Panc1 (cell line): ENCODE measurements at regions not wholly inside any gene's neighbourhood (a gene's known extent, or its start where the extent isn't known, plus 50 kb on each side); places are given as distances from the start of the nearest gene placed in this dataset.

Experiments
- ATAC-seq: fragments of 200-7000 bp; cut with Tn5 transposase; 2 replicates; pipeline ENCODE4 v1.9.1; 2020; ENCODE audit warnings: mild to moderate bottlenecking, moderate library complexity
- BruUV-seq: library from RNA; stranded (reverse); fragments of 400-500 nt; replicated peaks from 2 replicates; lab custom pipeline; 2021; lab: Mats Ljungman, UMichigan
- CTCF ChIA-PET: fragments of 300-600 bp; sonication (Branson Sonifier 250); formaldehyde crosslinking; loops from one replicate; lab custom pipeline; 2022; ENCODE audit warnings: antibody characterized with exemption; lab: Charles Lee
- POLR2A ChIA-PET: fragments of 300-600 bp; sonication (Branson Sonifier 250); formaldehyde crosslinking; loops from one replicate; lab custom pipeline; 2022; ENCODE audit warnings: antibody characterized with exemption; lab: Charles Lee
- DNase-seq: peaks from one replicate; pipeline ENCODE4 v3.0.0-alpha.2; 2010; ENCODE audit warnings: low read depth, low spot score
- H3K27ac ChIP-seq: 2 replicates; pipeline ENCODE4 v1.5.1; 2011; ENCODE audit warnings: mild to moderate bottlenecking, low read length, inconsistent platforms
- H3K27me3 ChIP-seq: fragments of 200-500 bp; sonication (Bioruptor generic); 2 replicates; pipeline ENCODE4 v1.6.0; 2014; ENCODE audit warnings: low read length, inconsistent platforms; ENCODE audit not compliant: control insufficient read depth, insufficient read depth
- H3K36me3 ChIP-seq: fragments of 200-500 bp; sonication (Bioruptor generic); 2 replicates; pipeline ENCODE4 v1.5.1; 2014; ENCODE audit warnings: inconsistent platforms, mild to moderate bottlenecking, low read length, moderate library complexity; ENCODE audit not compliant: control insufficient read depth, insufficient read depth
- H3K4me1 ChIP-seq: 2 replicates; pipeline ENCODE4 v1.5.1; 2011; ENCODE audit warnings: inconsistent platforms, mild to moderate bottlenecking, low read length, moderate library complexity; ENCODE audit not compliant: control insufficient read depth, insufficient read depth
- H3K4me3 ChIP-seq, 2 experiments: 2 replicates each; pipeline ENCODE4 v1.5.1; 2011 to 2012; ENCODE audit warnings: low read depth in 2 of 2, low read length in 2 of 2, mild to moderate bottlenecking in 2 of 2, inconsistent platforms in 1 of 2, moderate library complexity in 1 of 2
- H3K9me3 ChIP-seq: fragments of 200-500 bp; sonication (Bioruptor generic); 2 replicates; pipeline ENCODE4 v1.5.1; 2014; ENCODE audit warnings: low read depth, mild to moderate bottlenecking, inconsistent platforms, low read length, moderate library complexity; ENCODE audit not compliant: control insufficient read depth, insufficient read depth
- CTCF ChIP-seq: fragments of 450-650 bp; IDR thresholded peaks from 2 replicates; pipeline ENCODE4 v1.5.1; 2017; ENCODE audit warnings: mild to moderate bottlenecking
- POLR2AphosphoS5 ChIP-seq: IDR thresholded peaks from 2 replicates; pipeline ENCODE4 v1.6.1; 2012; ENCODE audit warnings: mild to moderate bottlenecking, low read depth, low read length, moderate library complexity
- REST ChIP-seq, 2 experiments: IDR thresholded peaks; 2 replicates each; pipeline ENCODE4 v1.6.1; 2011 to 2012; ENCODE audit warnings: low read depth in 2 of 2, control low read depth in 1 of 2, low read length in 1 of 2, mild to moderate bottlenecking in 1 of 2, moderate library complexity in 1 of 2; ENCODE audit not compliant: insufficient read depth in 1 of 2
- SIN3A ChIP-seq: IDR thresholded peaks from 2 replicates; pipeline ENCODE4 v1.6.1; 2012; ENCODE audit warnings: low read depth, mild to moderate bottlenecking, low read length, moderate library complexity, borderline replicate concordance; ENCODE audit not compliant: insufficient read depth
- TCF7L2 ChIP-seq: IDR thresholded peaks from 2 replicates; pipeline ENCODE4 v1.6.1; 2011; ENCODE audit warnings: mild to moderate bottlenecking, low read depth, low read length, inconsistent platforms
- in situ Hi-C: cut with HindIII; loops from 2 replicates; pipeline ENCODE4 v1.10.0; 2016; ENCODE audit warnings: low sequenced_read_pairs, low pct_unique_long_range_greater_than_20kb
- intact Hi-C: fragments of 100-400 bp; cut with micrococcal nuclease; formaldehyde crosslinking; loops from one replicate; pipeline ENCODE4 v1.10.0; 2022; ENCODE audit not compliant: unreplicated experiment

GRCh38 chr14:54047645-54048308 lies 91.2 kb upstream of the BMP4 start:
- in situ Hi-C loops (no loop called here), intact Hi-C loops (no loop called here)
- no peak for TF ChIP-seq REST (IDR thresholded peaks at IDR 0.05; ENCODE audit: insufficient read depth in 1 of 2, low read depth in 2 of 2, low read length in 1 of 2)
- no peak for TF ChIP-seq SIN3A
- TF ChIP-seq CTCF, result no peak
- TF ChIP-seq TCF7L2, result no peak
- no peak for TF ChIP-seq POLR2AphosphoS5
- H3K27me3 ChIP-seq, result no peaks in the 10 kb centered on the region
- BruUV-seq, result no TSS peak
- no peak overlapping the region for H3K27ac ChIP-seq
- POLR2A ChIA-PET, result no interaction called here
- H3K4me3 ChIP-seq, result no peak overlapping the region
- ATAC-seq (no peak), DNase-seq (no peak)
- no peaks in the 10 kb centered on the region for H3K4me1 ChIP-seq
- H3K9me3 ChIP-seq, result no peaks in the 10 kb centered on the region
- CTCF ChIA-PET, result no interaction called here
- no peaks in the 10 kb centered on the region for H3K36me3 ChIP-seq

GRCh38 chr14:54048311-54048710 lies 91.7 kb upstream of the BMP4 start:
- Histone ChIP-seq H3K4me1 (no peaks in the 10 kb centered on the region), H3K36me3 (no peaks in the 10 kb centered on the region), H3K27me3 (no peaks in the 10 kb centered on the region), H3K9me3 (no peaks in the 10 kb centered on the region), H3K4me3 (no peak overlapping the region), H3K27ac (no peak overlapping the region)
- ChIA-PET POLR2A (no interaction called here), CTCF (no interaction called here)
- ATAC-seq (no peak), DNase-seq (no peak)
- BruUV-seq, result no TSS peak
- intact Hi-C loops, result no loop called here
- in situ Hi-C loops, result no loop called here
- TF ChIP-seq TCF7L2 (no peak), REST (IDR thresholded peaks at IDR 0.05; ENCODE audit: insufficient read depth in 1 of 2, low read depth in 2 of 2, low read length in 1 of 2) (no peak), SIN3A (no peak), POLR2AphosphoS5 (no peak), CTCF (no peak)
